DMS153 (cell line): ENCODE measurements at regions not wholly inside any gene's neighbourhood (a gene's known extent, or its start where the extent isn't known, plus 50 kb on each side); places are given as distances from the start of the nearest gene placed in this dataset.
"Not testable (repeated sequence)": the region's sequence is repeated elsewhere in the genome, so short reads cannot be mapped to it uniquely, and the experiment has no call there.

Source experiments
- DNase-seq: peaks from one replicate; lab custom pipeline; 2025; lab: John Stamatoyannopoulos, UW

- DNase-seq: no peak
These were observed 124.3 kb upstream of the MAMLD1 start for GRCh38 chrX:150238632-150239382.

- no peak for DNase-seq
These were observed 123.0 kb upstream of the MAMLD1 start for GRCh38 chrX:150239946-150240642.

GRCh38 chrX:150240643-150240970, 122.5 kb upstream of the MAMLD1 start:
- DNase-seq: no peak

GRCh38 chrX:150253959-150254620, 109.0 kb upstream of the MAMLD1 start:
- no peak for DNase-seq

- no peak for DNase-seq
These were observed 108.2 kb upstream of the MAMLD1 start for GRCh38 chrX:150254909-150255308.

- DNase-seq: no peak
These were observed 107.4 kb upstream of the MAMLD1 start for GRCh38 chrX:150255441-150256296.

- DNase-seq: no peak
These were observed 106.8 kb upstream of the MAMLD1 start for GRCh38 chrX:150256297-150256650.

GRCh38 chrX:150257353-150258175, 105.6 kb upstream of the MAMLD1 start:
- DNase-seq: no peak

- no peak for DNase-seq
These were observed 105.0 kb upstream of the MAMLD1 start for GRCh38 chrX:150258176-150258425.

GRCh38 chrX:150258463-150259430, 104.4 kb upstream of the MAMLD1 start:
- DNase-seq: no peak

GRCh38 chrX:150262456-150262855, 100.7 kb upstream of the MAMLD1 start:
- DNase-seq: no peak

- DNase-seq: no peak
These were observed 94.2 kb upstream of the MAMLD1 start for GRCh38 chrX:150268839-150269355.

GRCh38 chrX:150269605-150270254, 93.4 kb upstream of the MAMLD1 start:
- DNase-seq: no peak

- no peak for DNase-seq
These were observed 92.5 kb upstream of the MAMLD1 start for GRCh38 chrX:150270622-150271021.

GRCh38 chrX:150273575-150274294, 89.4 kb upstream of the MAMLD1 start:
- DNase-seq: not testable (repeated sequence)

- no peak for DNase-seq
These were observed 80.2 kb upstream of the MAMLD1 start for GRCh38 chrX:150282953-150283352.

GRCh38 chrX:150291014-150291413, 72.1 kb upstream of the MAMLD1 start:
- no peak for DNase-seq

GRCh38 chrX:150293311-150294013, 69.7 kb upstream of the MAMLD1 start:
- DNase-seq: peak; percentile 32
